DND-41 (cell line): ENCODE measurements at regions not wholly inside any gene's neighbourhood (a gene's known extent, or its start where the extent isn't known, plus 50 kb on each side); places are given as distances from the start of the nearest gene placed in this dataset.

Experiments used
- CTCF ChIP-seq: IDR thresholded peaks from 2 replicates; pipeline ENCODE4 v1.5.1; 2012; ENCODE audit warnings: borderline replicate concordance, low read length, moderate library complexity, mild to moderate bottlenecking; ENCODE audit not compliant: poor library complexity, severe bottlenecking; ENCODE audit errors: extremely low read depth
- EZH2 ChIP-seq: IDR thresholded peaks from 3 replicates; pipeline ENCODE4 v1.6.1; 2012; ENCODE audit warnings: borderline replicate concordance, low read depth, mild to moderate bottlenecking, moderate library complexity, low read length, inconsistent platforms; ENCODE audit not compliant: severe bottlenecking

- no peak for TF ChIP-seq CTCF
- no peak for TF ChIP-seq EZH2
Observed at GRCh38 chr4:146098978-146099377, 76.5 kb upstream of the LSM6 start.
